NB4 (cell line): ENCODE measurements at regions not wholly inside any gene's neighbourhood (a gene's known extent, or its start where the extent isn't known, plus 50 kb on each side); places are given as distances from the start of the nearest gene placed in this dataset.

ENCODE experiments used
- MYC ChIP-seq: IDR thresholded peaks from 2 replicates; pipeline ENCODE4 v1.6.1; 2011; ENCODE audit warnings: low read depth, low read length
- POLR2A ChIP-seq: IDR thresholded peaks from 2 replicates; pipeline ENCODE4 v1.6.1; 2011; ENCODE audit warnings: mild to moderate bottlenecking; ENCODE audit not compliant: insufficient read length; ENCODE audit errors: extremely low read depth
- TF ChIP-seq, protein P1 (sequence below): IDR thresholded peaks from one replicate; pipeline ENCODE4 v1.5.1; 2012; ENCODE audit warnings: low read depth, low read length
- TF ChIP-seq, protein P2 (sequence below): IDR thresholded peaks from 2 replicates; pipeline ENCODE4 v1.6.1; 2011; ENCODE audit warnings: low read depth, low read length

DNA sequence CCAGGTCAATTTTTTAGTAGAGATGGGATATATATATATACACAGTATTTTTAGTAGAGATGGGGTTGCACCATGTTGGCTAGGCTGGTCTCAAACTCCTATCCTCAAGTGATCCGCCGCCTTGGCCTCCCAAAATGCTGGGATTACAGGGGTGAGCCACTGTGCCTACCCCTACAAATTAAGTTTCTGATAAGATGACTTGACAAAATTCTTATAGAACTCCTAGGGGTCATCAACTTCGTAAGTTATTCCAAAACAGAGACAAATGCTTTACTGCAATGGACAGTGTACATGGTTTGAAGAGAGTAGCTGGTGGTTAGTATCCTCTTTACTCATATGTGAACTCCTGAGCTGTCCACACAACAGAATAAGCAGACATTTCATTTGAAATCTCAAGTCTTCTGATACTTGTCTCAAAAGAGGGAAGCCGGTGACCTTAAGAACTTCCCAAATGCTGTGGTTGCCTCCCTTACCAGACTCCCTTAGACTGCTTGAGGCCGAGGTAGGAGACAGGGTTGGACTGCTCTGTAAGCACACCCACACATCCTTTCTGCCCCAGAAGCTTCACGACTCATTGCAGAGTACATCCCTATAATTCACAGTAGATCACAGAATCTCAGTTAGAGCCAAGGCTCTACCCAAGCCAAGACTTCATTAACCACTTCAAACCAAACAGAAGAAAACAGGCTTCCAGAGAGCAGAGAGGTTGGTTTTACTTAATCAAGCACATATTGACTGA is 244.1 kb upstream of the IRF2BP2 start:
- no peak for TF ChIP-seq POLR2A
- TF ChIP-seq, protein P1, sequence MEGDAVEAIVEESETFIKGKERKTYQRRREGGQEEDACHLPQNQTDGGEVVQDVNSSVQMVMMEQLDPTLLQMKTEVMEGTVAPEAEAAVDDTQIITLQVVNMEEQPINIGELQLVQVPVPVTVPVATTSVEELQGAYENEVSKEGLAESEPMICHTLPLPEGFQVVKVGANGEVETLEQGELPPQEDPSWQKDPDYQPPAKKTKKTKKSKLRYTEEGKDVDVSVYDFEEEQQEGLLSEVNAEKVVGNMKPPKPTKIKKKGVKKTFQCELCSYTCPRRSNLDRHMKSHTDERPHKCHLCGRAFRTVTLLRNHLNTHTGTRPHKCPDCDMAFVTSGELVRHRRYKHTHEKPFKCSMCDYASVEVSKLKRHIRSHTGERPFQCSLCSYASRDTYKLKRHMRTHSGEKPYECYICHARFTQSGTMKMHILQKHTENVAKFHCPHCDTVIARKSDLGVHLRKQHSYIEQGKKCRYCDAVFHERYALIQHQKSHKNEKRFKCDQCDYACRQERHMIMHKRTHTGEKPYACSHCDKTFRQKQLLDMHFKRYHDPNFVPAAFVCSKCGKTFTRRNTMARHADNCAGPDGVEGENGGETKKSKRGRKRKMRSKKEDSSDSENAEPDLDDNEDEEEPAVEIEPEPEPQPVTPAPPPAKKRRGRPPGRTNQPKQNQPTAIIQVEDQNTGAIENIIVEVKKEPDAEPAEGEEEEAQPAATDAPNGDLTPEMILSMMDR: no peak
- TF ChIP-seq, protein P2, sequence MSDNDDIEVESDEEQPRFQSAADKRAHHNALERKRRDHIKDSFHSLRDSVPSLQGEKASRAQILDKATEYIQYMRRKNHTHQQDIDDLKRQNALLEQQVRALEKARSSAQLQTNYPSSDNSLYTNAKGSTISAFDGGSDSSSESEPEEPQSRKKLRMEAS: no peak
- no peak for TF ChIP-seq MYC
